Stomach (tissue), 8 donors: ENCODE measurements at regions not wholly inside any gene's neighbourhood (a gene's known extent, or its start where the extent isn't known, plus 50 kb on each side); places are given as distances from the start of the nearest gene placed in this dataset.

Experiments used
- DNase-seq, 2 donors: peaks; one replicate each; pipeline versions ENCODE4 v3.0.0 to v3.0.0-alpha.2; 2013 to 2019
- H3K27ac ChIP-seq, 5 donors: fragments of 200-600 bp in 4 of 5; sonication (generic) in 4 of 5; one replicate each; pipeline ENCODE4 v1.5.1; 2013 to 2019; ENCODE audit warnings: mild to moderate bottlenecking in 1 of 5, moderate library complexity in 1 of 5
- H3K27me3 ChIP-seq, 3 donors: fragments of 200-600 bp; sonication (generic); one replicate each; pipeline ENCODE4 v1.5.1; 2017 to 2019; ENCODE audit warnings: mixed run types in 1 of 3
- H3K36me3 ChIP-seq, 4 donors: fragments of 200-600 bp; sonication (generic); 1 replicate in 3 of 4; 2 replicates in 1 of 4; pipeline ENCODE4 v1.5.1; 2016 to 2019
- H3K4me1 ChIP-seq, 4 donors: fragments of 200-600 bp; sonication (generic); one replicate each; pipeline ENCODE4 v1.5.1; 2016 to 2019
- H3K4me3 ChIP-seq, 4 donors: fragments of 200-600 bp; sonication (generic) in 3 of 4; one replicate each; pipeline ENCODE4 v1.5.1; 2016 to 2019; ENCODE audit warnings: mild to moderate bottlenecking in 1 of 4
- H3K9me3 ChIP-seq, 4 donors: fragments of 200-600 bp; sonication (generic); one replicate each; pipeline ENCODE4 v1.5.1; 2016 to 2019
- CTCF ChIP-seq, 7 experiments: fragments of 450-650 bp in 4 of 7; fragments of 200-600 bp in 3 of 7; sonication (generic) in 3 of 7; IDR thresholded peaks; one replicate each; pipeline ENCODE4 v1.5.1; 2016 to 2019; ENCODE audit warnings: antibody characterized with exemption in 7 of 7, control low read depth in 2 of 7, mild to moderate bottlenecking in 1 of 7
- EP300 ChIP-seq: sonication (generic); formaldehyde crosslinking; IDR thresholded peaks from one replicate; pipeline ENCODE4 v1.6.1; 2017; ENCODE audit warnings: antibody characterized with exemption
- POLR2A ChIP-seq, 4 donors: fragments of 450-650 bp; IDR thresholded peaks; one replicate each; pipeline ENCODE4 v1.6.1; 2016; ENCODE audit warnings: antibody characterized with exemption in 4 of 4, control low read depth in 2 of 4, mild to moderate bottlenecking in 1 of 4, moderate library complexity in 1 of 4
- POLR2AphosphoS5 ChIP-seq, 3 donors: sonication (generic); formaldehyde crosslinking; IDR thresholded peaks; one replicate each; pipeline ENCODE4 v1.6.1; 2016; ENCODE audit warnings: antibody characterized with exemption in 3 of 3
- whole genome bisulfite sequencing, 5 donors: extraction: QIAGEN DNeasy Blood & Tissue Kit in 3 of 5; methylation state at CpG; one replicate each; pipeline versions ENCODE4 v1.1.5 to v1.1.7; 2013 to 2018; 5-methylcytosine and 5-hydroxymethylcytosine counted together
- intact Hi-C: fragments of 100-400 bp; cut with DNase I; formaldehyde crosslinking; loops from one replicate; pipeline ENCODE4 v1.15.1; 2023; ENCODE audit warnings: low total_unique reads
- donor health status: healthy with polysubstance abuse.
- donor health status: Bipolar disorder and iron deficiency.
- donor health status: healthy.

GRCh38 chr2:142748559-142749099, 128.8 kb upstream of the KYNU start:
- intact Hi-C loops: no loop called here
- no peak overlapping the region for H3K4me3 ChIP-seq
- no peak for TF ChIP-seq POLR2A (IDR thresholded peaks at IDR 0.05)
- TF ChIP-seq POLR2AphosphoS5 (IDR thresholded peaks at IDR 0.05): no peak
- TF ChIP-seq CTCF (IDR thresholded peaks at IDR 0.05): no peak
- no peak for TF ChIP-seq EP300
- peaks cover 0 to 4% (median 2%) of the 10 kb centered on the region in 4 donors for H3K9me3 ChIP-seq
- no peak for DNase-seq
- H3K27ac ChIP-seq: no peak overlapping the region
- H3K27me3 ChIP-seq: no peaks in the 10 kb centered on the region
- H3K36me3 ChIP-seq: no peaks in the 10 kb centered on the region
- H3K4me1 ChIP-seq: no peaks in the 10 kb centered on the region
- WGBS, 5 donors: 85 to 93% (median 90%) methylated on average over 14 of the region's 14 CpGs

- H3K27ac ChIP-seq: no peak overlapping the region
- no peaks in the 10 kb centered on the region for H3K4me1 ChIP-seq
- 50 to 63% (median 59%) methylated on average over 4 of the region's 4 CpGs for WGBS, 5 donors
- DNase-seq: no peak
- no peaks in the 10 kb centered on the region for H3K36me3 ChIP-seq
- TF ChIP-seq EP300: no peak
- no peak for TF ChIP-seq POLR2A (IDR thresholded peaks at IDR 0.05)
- no peak for TF ChIP-seq POLR2AphosphoS5 (IDR thresholded peaks at IDR 0.05)
- TF ChIP-seq CTCF (IDR thresholded peaks at IDR 0.05): no peak
- no peaks in the 10 kb centered on the region for H3K27me3 ChIP-seq
- intact Hi-C loops: no loop called here
- no peak overlapping the region for H3K4me3 ChIP-seq
- H3K9me3 ChIP-seq: peaks cover 0 to 8% (median 4%) of the 10 kb centered on the region in 4 donors
Observed at GRCh38 chr2:142745691-142746090, 131.8 kb upstream of the KYNU start.

- no peaks in the 10 kb centered on the region for H3K4me1 ChIP-seq
- H3K27ac ChIP-seq: no peak overlapping the region
- intact Hi-C loops: no loop called here
- no peak for DNase-seq
- TF ChIP-seq POLR2AphosphoS5 (IDR thresholded peaks at IDR 0.05): no peak
- TF ChIP-seq EP300: no peak
- no peak for TF ChIP-seq POLR2A (IDR thresholded peaks at IDR 0.05)
- no peak for TF ChIP-seq CTCF (IDR thresholded peaks at IDR 0.05)
- peaks cover 0 to 8% (median 2%) of the 10 kb centered on the region in 4 donors for H3K9me3 ChIP-seq
- no peaks in the 10 kb centered on the region for H3K36me3 ChIP-seq
- 74 to 80% (median 78%) methylated on average over 5 of the region's 5 CpGs for WGBS, 5 donors
- H3K4me3 ChIP-seq: no peak overlapping the region
- H3K27me3 ChIP-seq: no peaks in the 10 kb centered on the region
Observed at GRCh38 chr2:142742371-142743214, 134.9 kb upstream of the KYNU start.

GRCh38 chr2:142741764-142742269, 135.6 kb upstream of the KYNU start:
- H3K36me3 ChIP-seq: no peaks in the 10 kb centered on the region
- TF ChIP-seq CTCF (IDR thresholded peaks at IDR 0.05): no peak
- no peak for TF ChIP-seq POLR2AphosphoS5 (IDR thresholded peaks at IDR 0.05)
- WGBS, 5 donors: 69 to 90% (median 90%) methylated on average over 2 of the region's 2 CpGs
- H3K27me3 ChIP-seq: no peaks in the 10 kb centered on the region
- no peak overlapping the region for H3K4me3 ChIP-seq
- H3K27ac ChIP-seq: no peak overlapping the region
- no peak for DNase-seq
- intact Hi-C loops: no loop called here
- H3K4me1 ChIP-seq: no peaks in the 10 kb centered on the region
- peaks cover 0 to 5% (median 2%) of the 10 kb centered on the region in 4 donors for H3K9me3 ChIP-seq
